Pancreas (tissue), 10 donors: ENCODE measurements at regions not wholly inside any gene's neighbourhood (a gene's known extent, or its start where the extent isn't known, plus 50 kb on each side); places are given as distances from the start of the nearest gene placed in this dataset.

ENCODE experiments used
- ATAC-seq, 4 donors: fragments of 200-7000 bp; cut with Tn5 transposase; one replicate each; pipeline versions ENCODE4 v1.8.0 to v1.9.1; 2020; ENCODE audit warnings: mild to moderate bottlenecking in 4 of 4, moderate library complexity in 4 of 4
- DNase-seq, 6 donors: peaks; one replicate each; pipeline ENCODE4 v3.0.0-alpha.2; 2020
- FAIRE-seq: peaks from 2 replicates; lab custom pipeline; 2012; peaks lifted over from hg19 to GRCh38; lab: Jason Lieb, UNC
- H3K27ac ChIP-seq, 4 donors: fragments of 200-600 bp; sonication (generic); 1 replicate in 3 of 4; 2 replicates in 1 of 4; pipeline versions ENCODE4 v1.5.0 to v1.8.0; 2020
- H3K27me3 ChIP-seq, 4 donors: fragments of 200-600 bp; one replicate each; pipeline ENCODE4 v1.8.0; 2021
- H3K36me3 ChIP-seq, 3 donors: fragments of 200-600 bp; sonication (generic) in 1 of 3; one replicate each; pipeline versions ENCODE4 v1.5.0 to v1.8.0; 2020 to 2021
- H3K4me1 ChIP-seq, 3 donors: fragments of 200-600 bp; one replicate each; pipeline ENCODE4 v1.8.0; 2021
- H3K4me3 ChIP-seq, 4 donors: fragments of 200-600 bp; sonication (generic) in 2 of 4; one replicate each; pipeline versions ENCODE4 v1.5.0 to v1.8.0; 2020 to 2021
- H3K9me3 ChIP-seq, 4 donors: fragments of 200-600 bp; one replicate each; pipeline ENCODE4 v1.8.0; 2021
- WGBS, 2 donors: extraction: QIAGEN DNeasy Blood & Tissue Kit; methylation state at CpG; one replicate each; pipeline ENCODE4 v1.1.7; 2013; 5-methylcytosine and 5-hydroxymethylcytosine counted together
- intact Hi-C, 3 donors: fragments of 100-400 bp; cut with DNase I; formaldehyde crosslinking; loops; one replicate each; pipeline versions ENCODE4 v1.11.1 to v1.14.2; 2022
- TF ChIP-seq, protein P1 (sequence below), 4 donors: fragments of 200-600 bp; sonication (generic) in 3 of 4; IDR thresholded peaks; one replicate each; pipeline versions ENCODE4 v1.5.0 to v1.8.0; 2021; ENCODE audit warnings: antibody characterized with exemption in 4 of 4
- donor health status: healthy with polysubstance abuse.
- donor health status: DM: no; HTN: no; CAD: no; lungs with moderate emphysema.
- donor health status: DM: no; HTN: no; CAD: no.
- donor health status: control.
- donor health status: control.
- donor health status: Bipolar disorder and iron deficiency.
- donor health status: DM: yes; HTN: yes; CAD: no.
- donor health status: DM: no; HTN: no; CAD: no.
- donor health status: DM: no; HTN: no; CAD: no.
- donor health status: DM: yes; HTN: yes; CAD: no.

GRCh38 chr1:228989992-228990827, 254.9 kb downstream of the RHOU start:
- Histone ChIP-seq H3K9me3 (no peaks in the 10 kb centered on the region), H3K4me1 (no peaks in the 10 kb centered on the region), H3K27me3 (no peaks in the 10 kb centered on the region), H3K27ac (no peak overlapping the region), H3K36me3 (no peaks in the 10 kb centered on the region), H3K4me3 (no peak overlapping the region)
- TF ChIP-seq, protein P1, sequence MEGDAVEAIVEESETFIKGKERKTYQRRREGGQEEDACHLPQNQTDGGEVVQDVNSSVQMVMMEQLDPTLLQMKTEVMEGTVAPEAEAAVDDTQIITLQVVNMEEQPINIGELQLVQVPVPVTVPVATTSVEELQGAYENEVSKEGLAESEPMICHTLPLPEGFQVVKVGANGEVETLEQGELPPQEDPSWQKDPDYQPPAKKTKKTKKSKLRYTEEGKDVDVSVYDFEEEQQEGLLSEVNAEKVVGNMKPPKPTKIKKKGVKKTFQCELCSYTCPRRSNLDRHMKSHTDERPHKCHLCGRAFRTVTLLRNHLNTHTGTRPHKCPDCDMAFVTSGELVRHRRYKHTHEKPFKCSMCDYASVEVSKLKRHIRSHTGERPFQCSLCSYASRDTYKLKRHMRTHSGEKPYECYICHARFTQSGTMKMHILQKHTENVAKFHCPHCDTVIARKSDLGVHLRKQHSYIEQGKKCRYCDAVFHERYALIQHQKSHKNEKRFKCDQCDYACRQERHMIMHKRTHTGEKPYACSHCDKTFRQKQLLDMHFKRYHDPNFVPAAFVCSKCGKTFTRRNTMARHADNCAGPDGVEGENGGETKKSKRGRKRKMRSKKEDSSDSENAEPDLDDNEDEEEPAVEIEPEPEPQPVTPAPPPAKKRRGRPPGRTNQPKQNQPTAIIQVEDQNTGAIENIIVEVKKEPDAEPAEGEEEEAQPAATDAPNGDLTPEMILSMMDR (IDR thresholded peaks at IDR 0.05), result no peak
- peak in 3 of 6 donors; percentile 18 to 62 (median 26) for DNase-seq
- WGBS, 2 donors, result 79 to 85% methylated on average over 12 of the region's 12 CpGs
- intact Hi-C loops, result no loop called here
- ATAC-seq, result peak in 3 of 4 donors; percentile 63 to 82 (median 80)
- FAIRE-seq, result no peak

GRCh38 chr1:228990906-228991569, 255.8 kb downstream of the RHOU start:
- DNase-seq (no peak), FAIRE-seq (no peak), ATAC-seq (no peak)
- Histone ChIP-seq H3K27me3 (no peaks in the 10 kb centered on the region), H3K9me3 (no peaks in the 10 kb centered on the region), H3K4me1 (no peaks in the 10 kb centered on the region), H3K27ac (no peak overlapping the region), H3K36me3 (no peaks in the 10 kb centered on the region), H3K4me3 (no peak overlapping the region)
- WGBS, 2 donors, result 89 to 95% methylated on average over 13 of the region's 13 CpGs
- TF ChIP-seq, protein P1 (IDR thresholded peaks at IDR 0.05), result no peak
- intact Hi-C loops, result no loop called here

- H3K4me3 ChIP-seq, result no peak overlapping the region
- DNase-seq, result no peak
- no peaks in the 10 kb centered on the region for H3K9me3 ChIP-seq
- ATAC-seq, result no peak
- H3K36me3 ChIP-seq, result no peaks in the 10 kb centered on the region
- H3K4me1 ChIP-seq, result no peaks in the 10 kb centered on the region
- WGBS, 2 donors, result 78 to 98% methylated on average over 2 of the region's 2 CpGs
- no peak overlapping the region for H3K27ac ChIP-seq
- TF ChIP-seq, protein P1 (IDR thresholded peaks at IDR 0.05), result no peak
- intact Hi-C loops, result no loop called here
- H3K27me3 ChIP-seq, result no peaks in the 10 kb centered on the region
- FAIRE-seq, result no peak
Observed at GRCh38 chr1:228992044-228992443, 256.8 kb downstream of the RHOU start.

DNA sequence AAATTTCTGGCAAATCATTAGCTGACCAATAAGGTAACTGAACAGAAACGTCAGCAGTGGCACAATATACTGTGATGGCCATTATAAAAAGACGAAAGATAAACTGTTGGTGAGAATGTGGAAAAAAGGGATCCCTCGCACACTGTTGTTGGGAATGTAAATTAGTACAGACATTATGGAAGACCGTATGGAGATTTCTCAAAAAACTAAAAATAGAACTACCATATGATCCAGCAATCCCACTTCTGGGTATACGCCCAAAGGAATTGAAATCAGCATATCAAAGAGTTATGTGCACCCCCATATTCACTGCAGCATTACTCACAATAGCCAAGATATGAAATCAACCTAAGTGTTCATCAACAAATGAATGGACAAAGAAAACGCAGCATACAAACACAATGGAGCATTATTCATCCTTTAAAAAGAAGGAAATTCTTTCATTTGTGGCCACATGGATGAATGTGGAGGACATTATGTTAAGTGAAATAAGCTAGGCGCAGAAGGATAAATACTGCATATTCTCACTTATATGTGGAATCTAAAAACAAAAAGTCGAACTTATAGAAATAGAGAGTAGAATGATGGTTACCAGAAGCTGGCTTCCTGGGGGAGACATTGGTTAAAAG, 257.7 kb downstream of the RHOU start:
- H3K4me1 ChIP-seq, result no peaks in the 10 kb centered on the region
- no peak for FAIRE-seq
- ATAC-seq, result no peak
- H3K4me3 ChIP-seq, result no peak overlapping the region
- no peaks in the 10 kb centered on the region for H3K27me3 ChIP-seq
- H3K27ac ChIP-seq, result no peak overlapping the region
- 87 to 90% methylated on average over 8 of the region's 8 CpGs for WGBS, 2 donors
- no peak for DNase-seq
- H3K9me3 ChIP-seq, result no peaks in the 10 kb centered on the region
- TF ChIP-seq, protein P1 (IDR thresholded peaks at IDR 0.05), result no peak
- intact Hi-C loops, result no loop called here
- H3K36me3 ChIP-seq, result no peaks in the 10 kb centered on the region
